HG03342 (cell line): ENCODE measurements at regions not wholly inside any gene's neighbourhood (a gene's known extent, or its start where the extent isn't known, plus 50 kb on each side); places are given as distances from the start of the nearest gene placed in this dataset.

Source experiments
- ATAC-seq: cut with Tn5 transposase; IDR thresholded peaks from one replicate; pipeline ENCODE4 v1.9.1; 2021; ENCODE audit warnings: mild to moderate bottlenecking, moderate library complexity; ENCODE audit not compliant: unreplicated experiment

- no peak for ATAC-seq
Measured at GRCh38 chr16:86447228-86447627, 63.1 kb upstream of the FOXF1 start.

GRCh38 chr16:86448306-86448890 lies 61.9 kb upstream of the FOXF1 start:
- no peak for ATAC-seq

- no peak for ATAC-seq
Measured at GRCh38 chr16:86449446-86450095, 60.8 kb upstream of the FOXF1 start.

GRCh38 chr16:86450691-86451090 lies 59.6 kb upstream of the FOXF1 start:
- ATAC-seq: no peak

GRCh38 chr16:86452451-86452850 lies 57.9 kb upstream of the FOXF1 start:
- ATAC-seq: no peak

- ATAC-seq: no peak
Measured at GRCh38 chr16:86455116-86455515, 55.2 kb upstream of the FOXF1 start.

- no peak for ATAC-seq
Measured at GRCh38 chr16:86455640-86456039, 54.7 kb upstream of the FOXF1 start.

- ATAC-seq: no peak
Measured at GRCh38 chr16:86457501-86458148, 52.7 kb upstream of the FOXF1 start.

- no peak for ATAC-seq
Measured at GRCh38 chr16:86458149-86458777, 52.1 kb upstream of the FOXF1 start.

- no peak for ATAC-seq
Measured at GRCh38 chr16:86459266-86459665, 51.1 kb upstream of the FOXF1 start.
